GM18502 (cell line): ENCODE measurements at regions not wholly inside any gene's neighbourhood (a gene's known extent, or its start where the extent isn't known, plus 50 kb on each side); places are given as distances from the start of the nearest gene placed in this dataset.
"Not testable (repeated sequence)": the region's sequence is repeated elsewhere in the genome, so short reads cannot be mapped to it uniquely, and the experiment has no call there.

ENCODE experiments used
- ATAC-seq: cut with Tn5 transposase; IDR thresholded peaks from one replicate; pipeline ENCODE4 v1.9.1; 2021; ENCODE audit warnings: mild to moderate bottlenecking; ENCODE audit not compliant: unreplicated experiment, poor library complexity

- ATAC-seq: no peak
These were observed 574.5 kb upstream of the ARRDC3 start for GRCh38 chr5:91957666-91958065.

DNA sequence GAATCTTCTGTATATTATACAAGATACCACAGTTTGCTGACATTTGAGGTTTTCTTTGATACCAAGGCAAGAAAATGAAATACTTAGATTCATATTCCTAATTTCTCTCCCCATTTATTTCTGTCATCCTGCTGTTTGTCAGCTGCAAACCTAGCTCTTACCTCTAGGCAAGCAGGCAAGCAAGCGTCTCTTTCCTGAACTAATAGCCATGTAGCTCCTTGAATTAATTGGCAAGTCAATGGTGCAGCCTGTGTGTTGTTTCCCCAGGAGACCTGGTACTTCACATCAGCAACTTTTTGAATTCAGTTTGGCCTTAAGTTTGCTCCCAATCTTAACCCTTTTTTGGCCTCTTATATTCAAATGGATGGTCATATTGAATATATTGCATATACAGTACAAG, 573.6 kb upstream of the ARRDC3 start:
- no peak for ATAC-seq

- no peak for ATAC-seq
These were observed 572.5 kb upstream of the ARRDC3 start for GRCh38 chr5:91955610-91956009.

DNA sequence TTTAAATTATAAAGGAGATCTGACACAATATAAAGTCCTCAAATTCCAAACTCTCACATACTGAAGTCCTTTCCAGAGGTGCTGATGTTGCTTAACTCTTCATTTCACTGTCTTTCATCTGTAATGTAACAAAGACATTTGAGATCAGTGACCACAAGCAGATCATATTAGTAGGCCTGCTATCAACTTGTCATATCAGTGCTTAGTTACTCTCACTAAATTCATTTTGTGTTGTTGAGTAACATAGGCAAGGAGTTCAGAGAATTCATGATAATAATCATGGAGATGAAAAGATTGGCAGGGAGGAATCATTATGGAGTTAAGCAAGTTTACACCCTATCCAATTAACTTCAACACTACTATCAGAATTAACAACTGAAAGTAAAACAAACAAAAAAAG, 571.0 kb upstream of the ARRDC3 start:
- ATAC-seq: no peak

DNA sequence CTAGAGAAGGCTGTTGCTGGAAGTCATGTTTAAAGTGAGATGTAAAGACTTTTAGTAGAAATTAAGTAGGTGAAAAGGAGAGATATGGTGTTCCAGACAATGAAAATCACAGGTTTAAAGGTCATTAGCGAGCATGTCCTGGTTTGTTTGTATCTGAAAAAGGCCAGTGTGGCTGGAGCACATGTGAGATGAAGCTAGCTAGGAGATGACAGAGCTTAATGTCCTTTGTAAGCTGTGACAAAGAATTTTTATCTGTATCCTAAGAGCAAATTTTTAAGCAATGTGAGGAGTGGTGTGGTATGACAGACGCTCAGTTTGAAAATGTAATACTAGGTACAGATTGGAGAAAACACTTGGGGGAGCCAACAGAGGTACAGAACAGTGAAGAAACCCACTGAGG, 567.2 kb upstream of the ARRDC3 start:
- ATAC-seq: no peak

- no peak for ATAC-seq
These were observed 563.8 kb upstream of the ARRDC3 start for GRCh38 chr5:91946870-91947269.

DNA sequence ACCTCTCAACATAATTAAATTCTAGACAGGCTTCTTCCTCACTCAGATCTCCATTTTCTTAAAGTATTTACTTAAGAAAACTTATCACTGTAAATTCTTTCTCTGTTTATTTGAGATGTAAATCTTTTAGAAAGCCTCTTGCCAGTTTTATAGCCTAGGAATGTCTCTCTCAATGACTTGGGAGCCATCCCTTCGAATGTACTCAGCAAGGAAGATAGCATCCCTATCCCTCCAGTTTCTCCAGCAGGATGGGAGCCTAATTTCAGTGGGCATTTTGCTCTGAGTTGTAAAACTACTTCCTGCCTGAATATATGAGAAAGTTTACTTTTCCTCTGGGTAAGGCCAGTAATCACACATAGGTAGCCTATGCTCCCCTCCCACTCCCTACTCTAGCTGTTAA, 558.5 kb upstream of the ARRDC3 start:
- no peak for ATAC-seq

DNA sequence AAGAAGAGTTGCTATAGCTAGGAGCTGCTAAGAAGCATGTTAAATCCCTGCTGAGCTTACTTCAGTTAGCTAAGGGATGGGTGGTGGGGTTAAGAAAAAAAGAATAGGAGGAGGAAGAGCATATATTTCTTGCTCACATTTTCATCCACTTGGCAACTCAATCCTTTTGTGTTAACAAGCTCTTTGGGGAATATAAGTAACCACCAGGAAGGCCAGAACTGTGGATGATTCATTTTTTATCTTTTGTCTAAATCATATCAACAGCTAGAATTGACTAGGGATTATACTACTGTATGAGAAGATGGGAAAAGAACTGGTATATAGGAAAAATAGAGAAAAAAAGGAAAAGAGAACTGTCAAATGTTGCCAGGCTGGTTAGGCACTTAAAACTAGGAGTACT, 555.3 kb upstream of the ARRDC3 start:
- no peak for ATAC-seq

GRCh38 chr5:91937121-91937520, 554.0 kb upstream of the ARRDC3 start:
- no peak for ATAC-seq

- no peak for ATAC-seq
These were observed 546.4 kb upstream of the ARRDC3 start for GRCh38 chr5:91929522-91929817.

DNA sequence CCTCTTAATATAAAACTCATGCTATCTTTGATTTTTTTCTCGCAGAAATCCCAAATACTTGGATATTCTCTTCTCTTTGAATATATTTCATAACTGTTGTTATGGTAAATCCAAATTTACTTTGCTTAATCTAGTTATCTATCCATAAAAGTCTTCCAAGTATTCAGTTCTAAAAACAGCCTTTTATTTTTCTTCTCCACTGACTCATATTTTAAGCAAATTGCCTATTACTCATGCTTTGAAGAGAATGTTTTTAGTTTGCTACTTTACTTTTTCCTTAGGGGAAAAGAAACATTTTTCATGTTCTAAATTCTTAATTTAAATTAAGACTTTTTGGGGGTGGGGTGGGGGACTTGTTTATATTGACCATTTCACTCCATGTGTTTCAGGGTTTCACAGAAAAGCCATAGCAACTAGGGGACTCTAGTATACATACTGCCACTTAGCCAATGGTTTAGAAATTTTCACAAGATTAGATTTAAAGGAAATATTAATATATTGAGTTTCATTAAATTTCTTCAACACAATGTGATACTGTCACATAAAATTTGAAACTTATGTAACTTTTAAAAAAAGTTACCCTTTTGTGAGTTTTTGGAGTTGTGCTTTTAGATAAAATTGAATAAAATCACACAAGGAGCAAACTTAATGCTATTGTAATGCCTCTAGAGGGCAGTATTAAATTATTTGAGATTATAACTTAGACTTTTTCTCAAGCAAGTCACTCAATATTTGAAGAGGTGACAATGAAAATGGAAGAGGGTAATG, 545.8 kb upstream of the ARRDC3 start:
- ATAC-seq: peak; percentile 64

- no peak for ATAC-seq
These were observed 544.3 kb upstream of the ARRDC3 start for GRCh38 chr5:91927439-91927838.

DNA sequence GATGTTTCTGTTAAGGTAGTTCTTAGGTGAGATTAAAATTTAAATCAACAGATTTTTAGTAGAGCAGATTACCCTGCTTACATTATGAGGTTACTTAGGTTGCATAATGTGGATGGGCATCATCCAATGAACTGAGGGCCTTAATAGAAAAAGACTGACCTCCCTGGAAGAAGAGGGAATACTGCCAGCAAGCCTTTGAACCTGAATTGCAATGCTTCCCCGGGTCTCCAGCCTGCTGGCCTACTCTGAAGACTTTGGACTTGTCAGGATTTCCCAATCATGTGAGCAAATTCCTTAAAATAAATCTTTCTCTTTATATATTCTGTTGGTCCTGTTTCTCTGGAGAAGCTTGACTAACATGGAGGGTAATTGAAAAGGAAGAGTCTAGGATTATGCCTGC, 542.1 kb upstream of the ARRDC3 start:
- no peak for ATAC-seq

- not testable (repeated sequence) for ATAC-seq
These were observed 534.1 kb upstream of the ARRDC3 start for GRCh38 chr5:91917037-91917814.

GRCh38 chr5:91910655-91911054, 527.5 kb upstream of the ARRDC3 start:
- ATAC-seq: no peak

DNA sequence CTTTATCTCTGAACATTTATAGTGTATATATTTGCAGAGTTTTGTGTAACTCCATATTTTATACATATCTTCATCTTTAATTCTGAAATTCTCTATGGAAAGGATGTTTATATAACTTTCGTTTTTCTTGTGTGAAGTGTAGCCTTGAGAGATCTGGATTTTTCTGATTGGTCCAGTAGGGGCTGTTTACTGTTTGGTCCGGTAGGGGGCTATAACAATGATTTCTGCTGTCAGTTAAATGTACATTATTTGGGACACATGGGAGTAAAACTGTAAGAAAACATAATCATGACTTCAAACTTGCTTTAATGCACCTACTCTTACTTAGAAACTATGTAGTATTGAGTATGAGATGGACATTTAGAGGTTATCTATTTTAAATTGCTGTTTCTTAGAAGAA, 527.1 kb upstream of the ARRDC3 start:
- ATAC-seq: no peak

- ATAC-seq: no peak
These were observed 523.4 kb upstream of the ARRDC3 start for GRCh38 chr5:91906494-91906893.

DNA sequence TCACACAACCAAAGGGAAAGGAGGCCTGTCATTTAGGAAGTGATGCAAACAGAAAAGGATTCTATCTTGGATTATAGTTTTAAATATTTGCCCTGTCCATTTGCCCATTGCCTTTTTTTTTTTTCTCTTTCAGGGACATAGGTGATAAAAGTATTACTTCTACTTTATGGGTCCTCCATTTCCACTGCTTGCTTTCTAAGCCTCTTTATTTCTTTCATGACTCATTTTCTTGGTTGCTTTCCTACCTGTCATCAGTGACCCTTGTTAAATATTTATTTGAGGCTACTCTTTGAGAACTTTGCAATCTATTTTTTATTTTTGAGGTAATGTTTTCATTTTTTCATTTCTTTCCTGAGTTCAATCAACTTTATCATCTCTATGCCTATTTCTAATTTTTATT, 522.9 kb upstream of the ARRDC3 start:
- ATAC-seq: no peak

GRCh38 chr5:91898898-91899297, 515.8 kb upstream of the ARRDC3 start:
- no peak for ATAC-seq

DNA sequence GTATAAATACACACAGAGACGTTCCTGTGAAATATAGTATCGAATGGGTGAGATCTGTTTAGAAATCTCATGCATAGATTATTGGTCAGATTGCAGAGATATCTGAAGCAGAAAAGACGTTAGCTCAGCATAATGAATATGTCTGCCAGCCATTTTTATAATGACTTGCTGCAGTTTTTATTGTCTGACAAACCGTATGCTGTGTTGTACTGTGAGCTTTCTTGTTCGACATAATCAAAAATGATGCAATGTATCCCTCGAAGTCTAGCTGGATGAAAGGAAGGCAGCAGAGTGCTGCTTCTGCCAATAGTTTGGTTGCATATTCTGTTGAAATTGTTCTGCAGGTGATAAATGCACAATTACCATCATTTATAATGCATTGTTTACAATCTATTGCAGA, 514.9 kb upstream of the ARRDC3 start:
- ATAC-seq: no peak

DNA sequence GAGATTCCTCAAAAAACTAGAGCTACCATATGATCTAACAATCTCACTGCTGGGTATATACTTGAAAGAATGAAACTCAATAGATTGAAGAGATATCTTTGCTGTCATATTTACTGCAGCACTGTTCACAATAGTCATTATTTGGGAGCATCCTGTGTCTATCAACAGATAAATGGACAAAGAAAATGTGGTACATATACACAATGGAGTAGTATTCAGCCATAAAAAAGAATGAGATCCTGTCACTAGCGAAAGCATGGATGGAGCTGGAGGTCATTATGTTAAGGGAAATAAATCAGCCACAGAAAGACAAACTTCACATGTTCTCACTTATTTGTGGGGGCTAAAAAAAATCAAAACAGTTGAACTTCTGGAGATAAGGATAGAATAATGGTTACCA, 505.7 kb upstream of the ARRDC3 start:
- no peak for ATAC-seq
